Stimulated activated CD4-positive, alpha-beta T cell treated with anti-CD3 and anti-CD28 coated beads, Interleukin-1b, Interleukin-23, amount 100 ng/mL, for 1 hour (primary cell): ENCODE measurements at regions not wholly inside any gene's neighbourhood (a gene's known extent, or its start where the extent isn't known, plus 50 kb on each side); places are given as distances from the start of the nearest gene placed in this dataset.
"Not testable (repeated sequence)": the region's sequence is repeated elsewhere in the genome, so short reads cannot be mapped to it uniquely, and the experiment has no call there.

ENCODE experiments used
- DNase-seq, 2 donors: peaks; one replicate each; pipeline ENCODE4 v3.0.0-alpha.2; 2020; ENCODE audit warnings: low read depth in 2 of 2

DNA sequence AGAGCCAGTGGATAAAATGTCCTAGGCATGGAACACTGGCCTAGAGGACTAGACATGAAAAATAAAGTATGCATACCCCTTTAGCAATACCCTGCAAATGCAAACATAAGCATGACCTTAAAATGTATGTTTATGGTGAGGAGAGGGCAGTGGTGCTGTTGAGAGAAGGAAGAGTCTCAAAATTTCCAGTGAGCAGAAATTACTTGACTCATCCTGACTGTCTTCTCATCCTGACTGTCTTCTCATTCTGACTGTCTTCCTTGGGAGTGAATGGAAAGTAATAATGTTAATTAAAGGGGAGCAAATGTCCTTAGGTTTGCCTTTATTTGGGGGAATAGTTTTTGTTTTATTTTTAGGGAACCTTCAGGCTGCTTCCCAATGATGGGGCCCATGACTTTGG is 121.5 kb upstream of the GALNT15 start:
- no peak for DNase-seq

DNA sequence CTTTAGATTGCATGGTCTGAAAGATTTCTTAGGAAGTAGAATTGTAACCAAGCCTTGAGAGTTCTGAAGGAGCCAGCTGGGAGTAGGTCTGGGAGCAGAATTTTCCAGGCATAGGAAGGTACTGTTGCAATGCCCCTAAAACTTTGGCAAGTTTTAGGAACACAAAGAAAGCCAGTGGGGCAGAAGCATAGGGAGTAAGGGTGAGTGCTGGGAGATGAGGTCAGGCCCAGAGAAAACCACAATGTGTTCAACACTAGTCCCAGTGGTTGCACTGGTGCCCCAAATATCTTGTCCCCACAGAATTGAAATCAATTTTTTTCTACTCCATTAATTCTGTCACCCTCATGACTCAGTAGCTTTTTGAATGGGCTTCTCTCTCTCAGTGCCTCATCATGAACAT is 120.7 kb upstream of the GALNT15 start:
- DNase-seq, result no peak

DNA sequence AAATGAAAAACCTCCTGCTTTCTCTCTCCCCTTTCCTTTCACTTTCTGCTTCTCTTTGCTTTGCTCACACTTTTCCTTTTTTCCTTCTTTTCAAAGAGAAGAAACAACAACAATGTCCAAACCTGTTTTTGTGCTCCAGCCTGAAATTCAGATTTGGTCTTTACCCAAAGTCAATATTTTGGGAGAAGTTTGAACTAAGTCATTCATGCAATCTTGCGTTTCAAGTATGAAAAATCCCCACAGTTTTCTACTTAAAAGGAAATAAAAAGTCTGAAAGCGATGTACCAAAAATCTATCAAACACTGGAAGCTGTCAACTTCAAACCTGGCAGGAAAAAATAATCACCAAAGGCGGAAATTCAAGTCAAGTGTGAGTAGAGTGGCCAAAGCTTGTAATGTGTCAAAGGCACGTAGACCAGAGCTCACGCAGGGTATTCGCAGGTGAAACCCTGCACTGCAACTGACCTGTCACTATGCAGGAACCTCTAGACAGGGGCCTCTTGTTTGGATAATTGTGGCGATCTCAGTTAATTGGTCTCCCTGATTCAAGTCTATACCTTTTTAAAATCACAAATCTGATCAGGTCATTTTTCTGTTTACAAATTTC is 118.8 kb upstream of the GALNT15 start:
- DNase-seq, result no peak

DNA sequence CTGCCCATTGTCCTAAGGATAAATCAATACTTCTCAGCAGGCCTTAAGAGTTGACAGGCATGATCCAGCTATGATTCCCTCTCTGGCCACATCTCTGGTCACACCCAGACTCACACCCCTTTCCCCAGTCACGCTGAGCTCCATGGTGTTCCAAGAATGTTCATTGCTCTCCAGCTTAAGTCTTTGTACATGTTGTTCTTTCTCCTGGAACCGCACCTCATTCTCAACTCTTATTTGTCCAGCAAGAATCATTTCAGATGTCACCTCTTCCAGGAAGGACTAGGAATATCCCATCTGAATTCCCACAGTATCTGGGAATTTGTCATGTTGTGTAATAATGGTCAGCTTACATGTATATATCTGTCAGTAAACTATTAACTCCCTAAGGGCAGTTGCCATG is 118.3 kb upstream of the GALNT15 start:
- no peak for DNase-seq

DNA sequence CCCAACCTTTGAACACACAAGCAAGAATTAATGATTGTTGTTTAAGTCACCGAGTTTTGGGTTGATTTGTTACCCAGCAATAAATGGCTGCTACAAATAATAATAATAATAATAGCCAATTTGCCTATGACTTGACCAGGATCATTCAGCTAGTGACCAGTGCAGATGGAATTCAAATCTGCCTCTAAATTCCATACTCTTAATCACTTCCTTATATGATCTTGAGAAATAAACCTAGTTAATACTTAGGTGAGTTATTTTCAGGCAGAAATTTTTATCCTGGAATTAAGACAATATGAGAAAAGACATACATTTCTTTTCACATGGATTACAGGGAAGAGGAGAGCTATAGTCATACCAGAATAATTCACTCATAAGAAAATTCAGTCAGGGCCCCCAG is 116.0 kb upstream of the GALNT15 start:
- no peak for DNase-seq

DNA sequence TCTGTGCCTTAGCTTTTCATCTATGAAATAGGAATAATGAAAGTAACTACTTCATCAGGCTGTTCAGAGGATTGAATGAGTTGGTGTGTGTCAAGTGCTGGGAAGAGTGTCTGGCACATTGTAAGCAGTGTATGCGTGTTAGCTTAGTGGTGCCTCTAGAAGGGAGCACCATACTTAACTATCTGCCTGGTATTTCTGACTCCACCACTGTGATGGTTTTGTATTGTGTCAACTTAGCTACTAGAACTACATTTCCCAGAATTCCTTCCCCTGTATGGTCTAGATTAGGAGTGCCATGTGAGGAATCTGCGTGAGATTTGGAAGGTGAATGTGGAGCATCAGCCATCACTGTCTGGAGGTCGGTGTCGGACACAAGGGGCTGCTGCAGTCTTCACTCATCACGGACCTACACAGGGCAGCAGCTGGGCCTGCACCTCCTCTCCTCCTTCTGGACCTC is 115.4 kb upstream of the GALNT15 start:
- no peak for DNase-seq

DNA sequence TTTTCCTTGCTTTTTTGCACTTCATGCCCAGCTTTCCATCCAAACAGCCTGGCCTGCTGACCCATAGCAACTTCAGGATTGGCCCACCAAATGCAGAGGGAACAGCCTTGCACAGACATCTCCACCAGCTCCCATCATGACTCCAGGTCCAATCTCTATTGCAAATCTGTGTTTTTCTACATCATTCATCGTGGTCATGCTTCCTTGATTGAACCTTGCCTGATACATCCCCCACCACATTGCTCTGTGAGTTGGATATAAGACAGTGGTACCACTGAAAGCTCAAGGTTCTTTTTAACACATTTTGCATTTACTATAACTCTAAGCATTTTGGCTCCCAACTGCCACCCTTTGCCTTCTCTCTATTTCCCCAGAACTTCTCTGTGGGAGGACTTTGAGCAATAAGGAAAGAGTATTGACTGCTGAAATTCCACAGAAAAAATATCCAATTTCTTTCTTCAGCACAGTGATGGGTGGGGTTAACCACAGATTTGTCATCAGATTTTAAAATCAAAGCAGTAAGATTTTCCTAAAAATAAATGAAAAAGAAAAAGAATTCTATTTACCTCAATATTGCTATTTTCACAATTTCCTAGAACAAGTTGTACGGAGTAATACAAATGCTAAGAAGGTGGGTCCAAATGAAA is 114.6 kb upstream of the GALNT15 start:
- DNase-seq, result no peak

DNA sequence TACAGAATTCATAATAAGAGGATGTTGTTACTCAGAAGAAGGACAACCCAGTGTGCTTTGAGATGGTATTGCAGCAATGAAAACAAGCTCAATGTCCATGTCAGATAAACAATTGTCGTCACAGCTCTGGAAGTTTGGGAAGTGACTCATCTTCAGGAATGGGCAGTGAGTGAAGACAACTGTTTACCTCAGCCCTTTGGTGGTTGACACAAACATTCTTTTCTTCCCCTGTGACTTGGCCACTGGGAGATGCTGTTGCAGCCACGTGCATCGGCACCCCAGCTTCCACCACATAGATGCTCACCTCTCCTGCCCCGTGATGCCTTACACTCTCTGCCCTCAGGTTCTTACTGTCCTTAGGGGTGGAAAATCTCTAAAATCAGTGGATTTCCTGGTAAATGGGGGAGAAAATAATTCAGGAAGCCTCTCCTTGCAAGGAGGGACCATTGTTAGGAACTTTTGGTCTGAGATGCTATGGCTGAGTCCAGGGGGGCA is 114.1 kb upstream of the GALNT15 start:
- DNase-seq, result no peak

DNA sequence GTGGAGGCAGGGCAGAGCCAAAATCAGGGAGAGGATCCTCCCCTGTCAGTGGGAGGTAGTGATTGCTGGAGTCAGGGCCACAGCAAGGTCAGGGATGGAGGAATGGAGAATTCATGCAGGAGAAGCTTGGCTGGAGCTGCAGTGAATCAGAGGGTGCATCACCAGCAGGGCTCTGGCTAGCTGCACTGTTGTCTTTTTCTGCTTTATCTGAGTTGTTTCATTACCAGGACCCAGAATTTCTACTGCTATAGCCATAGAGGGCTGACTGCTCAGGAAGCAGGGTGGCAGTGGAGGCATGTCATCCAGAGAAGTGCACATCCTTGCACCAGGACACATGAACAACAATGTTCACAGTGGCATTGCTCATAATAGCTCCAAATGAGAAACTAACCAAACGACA is 113.5 kb upstream of the GALNT15 start:
- no peak for DNase-seq

DNA sequence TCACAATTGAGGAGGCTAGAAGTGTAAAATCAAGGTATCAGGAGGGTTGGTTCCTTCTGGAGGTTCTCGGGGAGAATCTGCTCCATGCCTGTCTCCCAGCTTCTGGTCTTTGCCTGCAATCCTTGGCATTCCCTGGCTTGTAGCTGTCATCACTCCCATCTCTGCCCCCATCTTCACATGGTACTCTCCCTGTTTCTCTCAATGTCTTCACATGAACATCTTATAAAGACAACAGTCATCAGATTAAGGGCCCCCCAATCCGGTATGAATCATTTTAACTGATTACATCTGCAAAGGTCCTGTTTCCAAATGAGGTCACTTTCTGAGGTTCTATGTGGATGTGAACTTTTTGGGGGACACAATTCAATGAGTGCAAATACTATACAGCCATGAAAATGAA is 113.0 kb upstream of the GALNT15 start:
- DNase-seq, result no peak

DNA sequence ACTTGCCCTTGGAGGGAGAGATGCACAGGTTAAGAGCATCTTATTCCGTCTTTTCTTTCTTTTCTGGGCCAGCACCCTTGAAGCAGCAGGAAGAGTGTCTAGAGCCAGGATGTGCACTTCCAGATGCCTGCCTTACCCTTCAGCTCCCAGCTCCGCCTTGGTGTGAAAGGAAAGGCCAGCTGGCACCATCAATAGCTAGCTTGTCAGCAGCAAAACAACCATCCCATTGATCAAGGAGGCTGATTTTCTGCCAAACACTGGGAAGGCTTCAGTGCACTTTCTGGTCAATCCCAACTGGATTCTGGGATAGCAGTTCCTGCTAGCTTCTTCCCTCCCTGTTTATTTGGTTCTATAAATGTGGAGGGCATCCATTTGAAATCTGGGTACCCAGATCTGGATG is 110.9 kb upstream of the GALNT15 start:
- no peak for DNase-seq

DNA sequence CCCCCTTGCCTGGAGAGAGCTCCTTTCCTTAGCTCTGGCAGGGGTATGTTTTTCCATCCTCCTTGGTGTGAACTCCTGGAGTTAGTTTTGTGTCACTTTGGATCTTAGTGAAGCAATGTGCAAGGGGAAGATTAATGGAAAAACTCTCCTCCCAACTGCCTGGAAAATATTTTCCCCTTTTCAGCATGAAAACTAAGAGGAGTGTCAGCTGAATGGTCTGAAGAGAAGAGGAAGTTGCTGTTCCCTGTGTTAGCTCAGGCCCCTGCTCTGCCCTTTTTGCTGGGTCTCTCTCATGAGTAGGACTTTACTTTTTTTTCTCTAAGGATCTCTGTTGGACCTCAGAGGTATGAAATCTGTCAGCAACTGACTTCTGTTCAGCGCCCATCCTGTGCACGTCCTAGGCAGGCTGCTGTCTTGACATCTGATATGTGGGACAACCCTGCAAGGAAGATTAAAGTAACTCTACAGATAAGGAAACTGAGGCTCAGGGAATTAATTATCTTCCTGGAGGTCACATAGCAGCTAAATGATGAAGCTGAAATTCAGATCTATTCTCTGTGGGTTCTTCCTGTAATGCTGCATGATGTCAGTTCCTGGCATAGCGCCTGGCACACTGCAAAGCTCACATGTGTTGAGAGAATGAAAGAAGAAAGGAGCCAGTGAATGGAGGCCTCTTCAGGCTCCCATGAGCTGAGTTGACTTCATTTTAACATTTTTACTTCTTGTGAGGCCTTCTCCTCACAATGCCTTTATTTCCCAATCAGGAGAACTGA is 109.7 kb upstream of the GALNT15 start:
- no peak for DNase-seq

DNA sequence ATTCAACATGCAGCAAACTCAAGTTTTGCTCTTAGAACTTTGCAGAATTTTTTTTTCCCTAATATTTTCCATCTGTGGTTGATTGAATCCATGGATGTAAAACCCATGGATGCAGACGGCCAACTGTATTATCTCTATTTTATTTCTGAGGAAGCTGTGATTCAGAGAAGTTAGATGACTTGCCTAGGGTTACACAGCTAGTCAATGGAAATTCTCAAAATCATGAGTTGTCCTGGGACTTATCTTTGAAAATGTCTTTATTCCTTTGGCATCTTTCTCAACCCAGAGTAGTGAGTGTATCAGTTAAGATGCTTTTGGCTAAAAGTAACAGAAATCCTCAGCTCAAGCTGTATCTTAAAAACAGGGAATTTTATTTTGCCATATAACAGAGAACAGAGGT is 107.9 kb upstream of the GALNT15 start:
- no peak for DNase-seq

DNA sequence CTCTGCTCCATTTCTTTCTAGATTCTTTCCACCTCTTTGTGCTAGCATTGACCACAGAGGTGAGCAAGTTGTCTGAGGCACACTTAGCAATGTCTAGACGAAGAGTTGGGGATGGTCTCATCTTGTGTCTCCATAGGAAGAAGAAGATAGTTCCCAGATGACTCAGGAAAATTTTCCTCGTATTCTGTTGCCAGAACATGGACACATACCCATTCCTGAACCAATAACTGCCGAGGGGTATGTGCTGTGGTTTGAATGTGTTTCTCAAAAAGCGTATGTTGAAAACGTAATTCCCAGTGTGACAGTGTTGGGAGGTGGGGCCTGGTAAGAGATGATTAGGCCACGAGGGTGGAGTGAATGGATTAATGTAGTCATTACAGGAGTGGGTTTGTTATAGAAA is 107.5 kb upstream of the GALNT15 start:
- DNase-seq, result no peak

DNA sequence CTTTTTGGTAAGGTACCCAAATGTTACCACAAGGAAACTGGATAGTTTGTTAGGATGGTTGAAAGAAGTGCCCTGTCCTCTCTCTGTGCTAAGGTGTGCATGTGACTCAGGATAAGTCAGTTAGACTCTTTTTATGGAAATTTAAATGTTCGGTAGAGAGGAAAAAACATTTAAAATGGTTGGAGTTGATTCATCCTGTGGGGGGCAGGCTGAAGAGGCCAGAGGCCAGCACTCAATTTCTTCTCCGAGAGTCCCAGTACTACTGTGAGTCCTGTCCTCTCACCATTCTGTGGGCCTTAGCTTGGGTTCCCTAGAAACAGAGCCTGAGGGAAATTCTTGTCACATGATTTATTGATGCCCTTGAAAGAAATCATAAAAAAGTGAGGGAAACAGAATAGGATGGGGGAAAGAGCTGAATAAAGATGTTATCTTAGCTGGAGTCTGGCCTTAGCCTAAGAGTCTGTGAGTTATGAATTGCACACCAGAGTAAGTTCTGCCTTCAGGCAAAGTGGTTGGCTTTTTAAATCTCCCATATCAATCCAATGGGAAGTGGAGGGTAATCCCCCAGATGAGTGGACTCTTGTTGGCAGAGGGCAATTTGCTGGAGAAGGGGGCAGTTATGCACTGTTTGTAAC is 106.5 kb upstream of the GALNT15 start:
- no peak for DNase-seq

DNA sequence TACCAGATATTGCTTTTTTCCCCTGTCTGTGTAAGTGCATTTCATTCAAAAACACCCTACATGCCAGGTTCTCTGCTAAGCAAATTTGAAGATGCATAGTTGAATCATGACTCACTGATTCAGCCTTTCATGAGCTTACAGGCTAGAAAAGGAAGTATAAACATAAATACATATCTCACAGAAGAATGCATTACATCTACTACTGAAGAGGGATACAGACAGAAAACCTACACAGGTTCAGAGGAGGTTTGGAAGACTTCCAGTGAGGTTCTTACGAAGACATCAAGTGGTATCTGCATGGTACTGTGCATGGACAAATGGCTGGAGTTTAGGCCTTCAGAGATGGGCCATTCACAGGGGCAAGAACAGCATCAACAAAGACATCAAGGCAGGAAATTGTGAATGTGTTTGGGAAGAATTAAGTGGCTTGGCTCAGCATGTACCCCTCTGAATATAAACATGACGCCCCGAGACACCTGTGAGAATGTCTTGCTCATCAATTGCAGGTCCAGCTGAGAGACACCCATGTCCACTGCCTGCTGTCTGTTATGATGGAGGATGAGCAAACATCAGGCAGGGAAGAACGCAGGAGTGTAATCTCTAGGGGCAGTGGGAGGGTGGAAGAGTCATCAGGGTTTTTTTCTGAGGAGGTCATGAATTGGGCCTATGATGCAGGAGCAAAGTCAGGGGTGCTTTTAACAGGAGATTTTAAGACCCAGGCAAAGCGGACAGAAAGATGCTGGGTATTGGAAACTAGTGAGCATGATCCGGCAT is 105.1 kb upstream of the GALNT15 start:
- no peak for DNase-seq

DNA sequence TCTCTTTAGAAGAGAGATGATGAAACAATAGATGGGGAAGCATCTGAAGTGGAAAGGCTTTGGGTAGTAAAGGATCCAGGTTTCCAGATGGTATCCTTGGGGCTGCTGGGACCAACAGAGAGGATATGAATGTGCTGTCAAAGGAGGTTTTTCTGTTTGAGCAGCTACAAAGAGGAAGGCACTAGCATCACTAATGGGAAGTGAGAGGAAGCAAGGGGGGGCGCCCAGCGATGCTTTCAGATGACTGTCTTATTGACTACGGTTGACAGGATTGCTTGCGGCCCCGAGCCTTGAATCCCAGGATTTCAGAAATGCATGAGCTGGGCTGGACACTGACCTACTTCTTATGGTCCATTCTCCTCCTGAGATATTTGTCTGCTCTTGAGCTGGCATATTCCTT is 103.8 kb upstream of the GALNT15 start:
- no peak for DNase-seq

DNA sequence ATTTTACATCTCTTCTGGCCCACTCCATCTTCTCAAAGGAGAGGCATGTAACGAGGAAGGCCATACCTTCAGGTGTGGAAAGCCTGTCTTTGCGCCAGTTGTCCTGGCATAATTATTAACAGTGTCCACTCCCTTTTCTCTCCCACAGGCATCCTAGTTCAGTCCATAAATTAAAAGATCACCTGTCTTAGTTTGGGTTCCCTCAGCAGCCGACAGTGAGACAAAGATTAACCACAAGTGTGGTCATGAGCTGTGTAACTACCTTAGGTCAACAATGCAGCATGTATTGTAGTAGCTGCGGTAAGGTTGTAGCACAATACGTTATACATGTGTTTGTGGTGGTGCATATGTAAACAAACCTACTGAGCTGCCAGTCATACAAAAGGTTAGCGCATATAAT is 103.3 kb upstream of the GALNT15 start:
- DNase-seq, result no peak

DNA sequence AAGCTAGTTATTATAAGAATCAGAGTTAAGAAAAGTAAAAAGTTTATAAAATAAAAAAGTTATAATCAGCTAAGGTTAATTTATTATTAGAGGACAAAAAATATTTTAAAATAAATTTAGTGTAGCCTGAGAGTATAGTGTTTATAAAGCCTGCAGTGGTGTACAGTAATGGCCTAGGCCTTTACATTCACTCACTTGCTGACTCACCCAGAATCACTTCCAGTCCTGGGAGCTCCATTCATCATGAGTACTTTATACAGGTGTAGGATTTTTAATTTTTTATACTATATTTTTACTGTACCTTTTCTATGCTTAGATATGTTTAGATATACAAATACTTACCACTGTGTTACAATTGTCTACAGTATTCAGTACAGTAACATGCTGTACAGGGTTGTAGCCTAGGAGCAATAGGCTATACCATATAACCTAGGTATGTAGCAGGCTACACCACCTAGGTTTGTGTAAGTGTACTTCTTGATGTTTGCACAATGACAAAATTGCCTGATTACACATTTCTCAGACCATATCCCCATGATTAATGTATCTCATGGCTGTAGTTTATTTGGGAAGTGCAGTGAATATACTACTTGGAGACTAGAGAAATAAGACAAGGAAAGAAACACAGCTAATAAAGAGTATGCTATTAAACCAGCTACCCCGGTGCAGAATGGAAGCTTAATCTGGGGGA is 101.9 kb upstream of the GALNT15 start:
- no peak for DNase-seq

DNA sequence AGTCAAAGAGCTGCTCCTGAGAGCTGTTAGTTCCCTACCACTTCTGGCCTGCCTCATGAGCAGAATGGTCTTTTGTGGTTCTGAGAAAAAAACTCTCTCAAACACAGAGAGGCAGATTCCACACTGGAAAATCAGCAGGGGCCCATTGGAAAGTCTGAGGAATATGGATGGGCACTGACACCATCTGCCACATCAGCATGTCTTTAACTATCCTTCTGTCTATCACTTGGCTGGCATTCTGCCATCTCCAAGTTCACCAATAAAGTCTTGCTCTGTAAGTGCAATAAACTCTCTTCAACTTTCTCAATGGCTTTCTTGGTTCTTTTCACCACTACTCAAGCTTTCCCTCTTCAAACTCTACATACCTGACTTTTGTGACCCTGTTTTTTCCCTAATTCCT is 101.3 kb upstream of the GALNT15 start:
- no peak for DNase-seq

DNA sequence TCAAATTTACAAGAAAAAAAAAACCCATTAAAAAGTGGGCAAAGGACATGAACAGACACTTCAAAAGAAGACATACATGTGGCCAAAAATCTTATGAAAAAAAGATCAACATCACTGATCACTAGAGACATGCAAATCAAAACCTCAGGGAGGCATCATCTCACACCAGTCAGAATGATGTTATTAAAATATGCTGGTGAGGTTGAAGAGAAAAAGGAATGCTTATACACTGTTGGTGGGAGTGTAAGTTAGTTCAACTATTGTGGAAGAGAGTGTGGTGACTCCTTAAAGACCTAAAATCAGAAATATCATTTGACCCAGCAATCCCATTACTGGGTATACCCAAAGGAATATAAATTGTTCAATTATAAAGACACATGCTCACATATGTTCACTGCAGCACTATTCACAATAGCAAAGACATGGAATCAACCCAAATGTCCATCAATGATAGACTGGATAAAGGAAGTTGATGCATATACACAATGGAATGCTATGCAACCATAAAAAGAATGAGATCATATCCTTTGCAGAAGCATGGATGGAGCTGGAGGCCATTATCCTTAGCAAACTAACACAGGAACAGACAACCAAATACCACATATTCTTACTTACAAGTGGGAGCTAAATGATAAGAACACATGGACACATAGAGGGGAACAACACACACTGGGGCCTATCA is 100.3 kb upstream of the GALNT15 start:
- not testable (repeated sequence) for DNase-seq
